GM18499 (cell line): ENCODE measurements at regions not wholly inside any gene's neighbourhood (a gene's known extent, or its start where the extent isn't known, plus 50 kb on each side); places are given as distances from the start of the nearest gene placed in this dataset.
"Not testable (repeated sequence)": the region's sequence is repeated elsewhere in the genome, so short reads cannot be mapped to it uniquely, and the experiment has no call there.

Source experiments
- ATAC-seq: cut with Tn5 transposase; IDR thresholded peaks from one replicate; pipeline ENCODE4 v1.9.1; 2021; ENCODE audit warnings: moderate number of reproducible peaks; ENCODE audit not compliant: insufficient read depth, unreplicated experiment

GRCh38 chr10:46792657-46793357 lies 118.4 kb upstream of the PTPN20 start:
- ATAC-seq = not testable (repeated sequence)

- not testable (repeated sequence) for ATAC-seq
Observed at GRCh38 chr10:46796351-46796750, 114.9 kb upstream of the PTPN20 start.

- not testable (repeated sequence) for ATAC-seq
Observed at GRCh38 chr10:46802010-46802409, 109.2 kb upstream of the PTPN20 start.

GRCh38 chr10:46803082-46803481 lies 108.1 kb upstream of the PTPN20 start:
- ATAC-seq = not testable (repeated sequence)

GRCh38 chr10:46810222-46810621 lies 101.0 kb upstream of the PTPN20 start:
- not testable (repeated sequence) for ATAC-seq

GRCh38 chr10:46816126-46816525 lies 95.1 kb upstream of the PTPN20 start:
- ATAC-seq = not testable (repeated sequence)

GRCh38 chr10:46840393-46841050 lies 70.7 kb upstream of the PTPN20 start:
- not testable (repeated sequence) for ATAC-seq

GRCh38 chr10:46841051-46841593 lies 70.1 kb upstream of the PTPN20 start:
- not testable (repeated sequence) for ATAC-seq

GRCh38 chr10:46845194-46845593 lies 66.0 kb upstream of the PTPN20 start:
- ATAC-seq = not testable (repeated sequence)

- ATAC-seq = not testable (repeated sequence)
Observed at GRCh38 chr10:46845640-46846039, 65.6 kb upstream of the PTPN20 start.

- not testable (repeated sequence) for ATAC-seq
Observed at GRCh38 chr10:46860753-46861152, 50.5 kb upstream of the PTPN20 start.
